Kidney epithelial cell (primary cell): ENCODE measurements at regions not wholly inside any gene's neighbourhood (a gene's known extent, or its start where the extent isn't known, plus 50 kb on each side); places are given as distances from the start of the nearest gene placed in this dataset.

Experiments
- DNase-seq: peaks from one replicate; pipeline ENCODE4 v3.0.0-alpha.2; 2010; ENCODE audit warnings: low read depth
- H3K27me3 ChIP-seq: 2 replicates; pipeline ENCODE4 v1.6.0; 2011; ENCODE audit warnings: low read length; ENCODE audit not compliant: control insufficient read depth, insufficient read depth
- H3K36me3 ChIP-seq: 2 replicates; pipeline ENCODE4 v1.5.1; 2011; ENCODE audit warnings: low read length; ENCODE audit not compliant: control insufficient read depth, insufficient read depth
- H3K4me3 ChIP-seq: 2 replicates; pipeline ENCODE4 v1.5.1; 2011; ENCODE audit warnings: low read depth, mild to moderate bottlenecking, control low read depth, low read length
- TF ChIP-seq, protein P1 (sequence below): IDR thresholded peaks from 2 replicates; pipeline ENCODE4 v1.5.1; 2011; ENCODE audit warnings: mild to moderate bottlenecking, moderate library complexity, low read length, control low read depth, inconsistent platforms; ENCODE audit not compliant: insufficient read depth, poor library complexity, severe bottlenecking

DNA sequence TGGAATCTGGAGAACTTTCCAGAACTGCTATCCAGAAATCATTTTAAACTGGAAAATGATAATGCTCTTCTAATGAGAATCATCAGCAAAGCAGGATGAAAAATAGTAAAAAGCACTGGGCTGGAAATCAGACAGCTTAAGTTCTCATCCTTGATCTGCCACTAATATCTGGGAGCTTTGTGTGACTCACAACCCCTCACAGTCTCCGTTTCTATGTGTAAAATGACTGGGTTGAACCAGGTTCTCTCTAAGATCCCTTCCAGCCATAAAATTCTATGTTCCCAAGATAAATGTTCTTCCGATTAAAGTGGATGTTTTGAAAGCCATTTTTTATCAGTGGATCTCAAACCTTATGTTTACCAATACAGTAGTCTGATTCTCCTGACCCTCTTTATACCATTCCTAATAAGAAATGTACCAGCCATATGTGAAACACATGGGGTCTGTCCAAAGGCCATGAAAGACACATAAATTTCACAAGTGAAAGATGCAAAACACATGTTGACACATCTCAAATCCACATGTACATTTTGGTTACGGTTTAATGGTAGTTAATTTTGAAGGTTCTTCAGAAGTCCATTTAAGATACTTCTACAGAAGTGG lies 188.8 kb downstream of the EN1 start:
- no peak for DNase-seq
- Histone ChIP-seq H3K4me3 (no peak overlapping the region), H3K27me3 (no peaks in the 10 kb centered on the region), H3K36me3 (no peaks in the 10 kb centered on the region)
- TF ChIP-seq, protein P1, sequence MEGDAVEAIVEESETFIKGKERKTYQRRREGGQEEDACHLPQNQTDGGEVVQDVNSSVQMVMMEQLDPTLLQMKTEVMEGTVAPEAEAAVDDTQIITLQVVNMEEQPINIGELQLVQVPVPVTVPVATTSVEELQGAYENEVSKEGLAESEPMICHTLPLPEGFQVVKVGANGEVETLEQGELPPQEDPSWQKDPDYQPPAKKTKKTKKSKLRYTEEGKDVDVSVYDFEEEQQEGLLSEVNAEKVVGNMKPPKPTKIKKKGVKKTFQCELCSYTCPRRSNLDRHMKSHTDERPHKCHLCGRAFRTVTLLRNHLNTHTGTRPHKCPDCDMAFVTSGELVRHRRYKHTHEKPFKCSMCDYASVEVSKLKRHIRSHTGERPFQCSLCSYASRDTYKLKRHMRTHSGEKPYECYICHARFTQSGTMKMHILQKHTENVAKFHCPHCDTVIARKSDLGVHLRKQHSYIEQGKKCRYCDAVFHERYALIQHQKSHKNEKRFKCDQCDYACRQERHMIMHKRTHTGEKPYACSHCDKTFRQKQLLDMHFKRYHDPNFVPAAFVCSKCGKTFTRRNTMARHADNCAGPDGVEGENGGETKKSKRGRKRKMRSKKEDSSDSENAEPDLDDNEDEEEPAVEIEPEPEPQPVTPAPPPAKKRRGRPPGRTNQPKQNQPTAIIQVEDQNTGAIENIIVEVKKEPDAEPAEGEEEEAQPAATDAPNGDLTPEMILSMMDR = no peak

DNA sequence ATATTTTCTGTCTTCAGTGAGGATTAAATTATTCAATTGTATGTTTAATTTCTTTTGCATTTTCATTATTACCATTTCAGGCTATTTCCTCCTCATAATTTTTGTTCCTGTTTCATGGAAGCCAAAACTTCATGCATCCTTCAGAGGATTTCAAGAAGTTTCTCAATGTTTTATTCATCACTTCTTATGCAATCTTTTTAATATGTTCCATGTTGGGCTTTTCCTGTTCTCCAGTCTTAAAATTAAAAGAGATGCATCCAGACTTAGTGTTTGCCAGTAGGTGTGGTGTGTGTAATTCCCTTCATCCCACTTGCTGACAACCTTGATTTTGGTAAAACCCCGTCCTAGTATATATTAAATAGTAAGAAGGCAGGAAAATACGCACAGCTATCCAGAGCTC lies 190.0 kb downstream of the EN1 start:
- DNase-seq = no peak
- H3K36me3 ChIP-seq = no peaks in the 10 kb centered on the region
- TF ChIP-seq, protein P1 = no peak
- H3K27me3 ChIP-seq = no peaks in the 10 kb centered on the region
- H3K4me3 ChIP-seq = no peak overlapping the region

DNA sequence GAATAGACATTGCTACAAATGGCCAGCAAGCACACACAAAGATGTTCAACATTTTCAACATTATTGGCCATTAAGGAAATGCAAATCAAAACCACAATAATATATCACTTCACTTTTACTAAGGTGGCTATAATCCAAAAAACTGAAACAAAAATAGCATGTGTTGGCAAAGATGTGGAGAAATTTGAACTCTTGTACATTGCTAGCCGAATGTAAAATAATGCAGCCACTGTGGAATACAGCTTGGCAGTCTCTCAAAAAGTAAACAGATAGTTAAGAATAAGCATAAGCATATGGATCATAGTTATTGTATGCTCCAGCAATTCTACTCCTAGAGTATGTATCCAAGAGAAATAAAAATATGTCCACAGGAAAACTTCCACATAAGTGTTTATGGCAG lies 192.5 kb downstream of the EN1 start:
- H3K4me3 ChIP-seq = no peak overlapping the region
- no peaks in the 10 kb centered on the region for H3K36me3 ChIP-seq
- TF ChIP-seq, protein P1 = no peak
- H3K27me3 ChIP-seq = no peaks in the 10 kb centered on the region
- DNase-seq = no peak

DNA sequence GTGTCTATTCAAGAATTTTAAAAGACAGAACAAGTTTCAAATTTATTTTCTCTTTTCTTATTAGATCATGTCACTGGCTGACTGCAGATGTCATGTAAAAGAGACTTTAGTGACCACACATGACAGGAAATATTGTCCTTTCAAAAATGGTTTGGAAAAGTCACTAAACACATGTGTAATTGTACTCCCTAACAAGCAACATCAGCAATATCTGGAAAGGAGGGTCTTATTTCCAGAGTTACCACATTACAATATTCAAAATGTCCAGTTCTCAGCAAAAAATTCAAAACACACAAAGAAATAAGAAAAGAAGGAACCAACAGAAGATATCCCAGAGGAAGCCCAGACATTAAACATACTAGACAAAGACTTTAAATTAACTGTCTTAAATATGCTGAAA lies 197.1 kb downstream of the EN1 start:
- DNase-seq = no peak
- Histone ChIP-seq H3K4me3 (no peak overlapping the region), H3K27me3 (no peaks in the 10 kb centered on the region), H3K36me3 (no peaks in the 10 kb centered on the region)
- TF ChIP-seq, protein P1 = no peak

DNA sequence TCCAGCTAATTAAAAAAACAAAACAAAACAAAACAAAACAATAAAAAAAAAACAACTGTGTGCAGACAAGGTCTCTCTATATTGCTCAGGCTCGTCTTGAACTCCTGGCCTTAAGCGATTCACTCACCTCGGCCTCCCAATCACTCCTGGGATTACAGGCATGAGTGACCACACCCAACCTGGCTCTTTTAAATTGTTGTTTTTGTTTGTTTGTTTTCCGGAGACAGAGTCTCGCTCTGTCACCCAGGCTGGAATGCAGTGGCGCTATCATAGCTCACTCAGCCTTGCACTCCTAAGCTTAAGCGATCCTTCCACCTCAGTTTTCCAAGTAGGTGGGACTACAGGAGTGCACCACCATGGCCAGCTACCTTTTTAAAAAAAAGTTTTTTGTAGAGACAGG lies 201.6 kb downstream of the EN1 start:
- no peak for DNase-seq
- TF ChIP-seq, protein P1 = no peak
- no peaks in the 10 kb centered on the region for H3K27me3 ChIP-seq

DNA sequence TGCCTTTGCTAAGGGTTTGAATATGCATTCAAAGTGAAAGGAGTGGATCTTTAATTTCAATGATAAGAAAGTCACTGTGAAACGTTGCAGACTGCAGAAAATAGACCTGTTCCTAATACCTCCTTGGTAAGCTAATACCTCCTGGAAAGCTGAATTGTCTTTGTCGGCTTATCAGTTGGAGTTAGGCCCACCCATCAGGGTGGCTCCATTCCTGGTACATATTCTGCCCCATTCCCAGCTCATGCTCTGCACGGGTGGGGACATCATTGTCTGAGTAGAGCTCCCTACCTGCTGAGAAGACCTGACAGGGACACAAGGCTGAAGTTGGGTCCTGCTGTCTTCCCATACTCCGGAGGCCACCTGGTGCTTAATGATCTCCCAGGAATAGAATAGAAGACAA lies 203.3 kb downstream of the EN1 start:
- H3K27me3 ChIP-seq = no peaks in the 10 kb centered on the region
- H3K36me3 ChIP-seq = no peaks in the 10 kb centered on the region
- DNase-seq = no peak
- H3K4me3 ChIP-seq = no peak overlapping the region
- TF ChIP-seq, protein P1 = no peak

More for the DNA sequence above, 201.6 kb downstream of the EN1 start:
- H3K36me3 ChIP-seq = no peaks in the 10 kb centered on the region
- no peak overlapping the region for H3K4me3 ChIP-seq
